ENCODE measurements at regions not wholly inside any gene's neighbourhood (a gene's known extent, or its start where the extent isn't known, plus 50 kb on each side); places are given as distances from the start of the nearest gene placed in this dataset.

DNA sequence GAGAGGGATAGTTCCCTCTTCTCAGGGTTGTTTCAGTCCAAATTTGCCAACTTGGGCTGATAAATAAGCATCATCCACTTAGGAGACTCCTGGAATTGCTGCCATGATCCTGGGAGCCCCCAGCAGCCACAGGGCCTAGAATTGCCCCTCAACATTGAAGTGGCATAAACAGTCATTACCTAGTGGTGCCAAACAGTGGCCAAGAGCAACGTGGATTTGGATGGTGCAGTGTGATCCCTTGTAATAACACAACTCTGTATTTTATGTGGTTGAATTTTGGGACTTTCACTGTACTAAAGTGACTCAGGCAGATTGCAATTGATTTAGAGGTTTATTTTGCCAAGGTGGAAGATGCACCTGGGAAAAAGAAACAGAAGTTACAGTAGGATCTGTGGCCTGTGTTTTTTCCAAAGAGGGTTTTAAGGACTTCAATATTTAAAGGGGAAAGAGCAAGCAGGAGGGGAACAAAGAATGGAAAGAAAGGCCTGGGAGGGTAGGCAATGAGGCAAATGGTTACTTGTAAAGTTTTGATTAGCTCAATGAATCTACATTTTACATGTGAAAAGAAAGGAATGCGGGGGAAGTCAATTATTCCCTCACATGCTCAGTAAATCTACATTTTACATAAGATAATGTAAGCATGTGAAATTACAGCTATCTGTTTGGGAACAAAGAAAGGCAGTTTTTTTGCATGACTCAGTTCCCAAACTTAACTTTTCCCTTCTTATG is 168.0 kb upstream of the NOX3 start:
- no peak for DNase-seq (ENCODE audit: low read depth)

DNA sequence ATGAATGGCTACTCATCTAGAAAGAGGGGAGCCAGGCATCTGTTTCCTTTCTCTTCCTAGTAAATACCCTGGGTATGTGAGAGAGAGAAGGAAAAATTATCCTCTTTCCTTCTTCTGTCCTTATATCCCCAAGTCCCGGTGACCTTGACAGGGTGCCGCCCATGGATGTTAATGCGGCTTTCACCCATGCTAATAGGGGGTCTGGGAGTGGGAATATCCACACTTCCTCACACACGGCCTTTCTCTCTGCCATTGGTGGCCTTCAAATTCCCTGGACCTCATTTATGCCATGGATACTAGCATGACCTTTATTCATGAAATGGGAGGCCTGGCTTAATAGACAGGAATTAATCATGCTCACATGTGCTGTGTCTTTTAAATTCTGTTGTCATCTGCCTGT is 159.0 kb upstream of the NOX3 start:
- DNase-seq (ENCODE audit: low read depth) = no peak

DNA sequence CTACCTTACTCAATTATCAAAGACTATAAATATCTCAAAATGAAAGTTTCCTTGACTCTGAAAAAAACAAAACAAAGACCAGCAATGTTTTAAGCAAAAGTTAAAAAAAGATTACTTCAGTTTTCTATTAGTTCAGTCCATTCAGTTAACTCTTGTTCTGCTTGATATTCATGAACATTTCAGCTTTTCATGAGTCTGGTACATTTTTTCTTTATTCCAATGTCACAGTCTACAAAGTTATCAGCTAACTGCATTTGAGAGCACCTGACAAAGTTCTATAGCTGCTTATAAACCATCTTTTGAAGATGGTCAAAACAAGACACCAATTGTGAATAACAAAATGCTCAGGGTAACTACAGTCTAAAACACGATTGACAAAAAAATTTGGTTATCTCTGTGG is 156.1 kb upstream of the NOX3 start:
- DNase-seq (ENCODE audit: low read depth) = no peak

DNA sequence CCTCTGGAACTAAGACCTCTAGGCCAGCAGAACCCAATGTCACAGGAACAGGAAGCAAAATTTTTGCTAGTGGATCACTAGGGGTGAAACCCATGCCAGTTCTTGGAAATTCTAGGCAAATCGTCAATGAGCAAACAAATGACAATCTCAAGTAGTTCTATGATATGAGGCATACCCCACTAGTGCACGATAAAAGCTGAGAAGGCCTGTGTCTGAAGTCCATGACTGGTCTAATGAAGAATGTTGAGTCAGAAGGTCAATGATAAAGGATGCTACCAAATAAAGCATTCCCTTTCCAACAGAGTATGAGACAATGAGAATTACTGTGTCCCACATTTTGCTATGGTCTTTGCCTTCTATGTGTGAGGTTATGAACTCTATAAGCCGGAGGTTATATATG is 149.4 kb upstream of the NOX3 start:
- DNase-seq (ENCODE audit: low read depth) = no peak

DNA sequence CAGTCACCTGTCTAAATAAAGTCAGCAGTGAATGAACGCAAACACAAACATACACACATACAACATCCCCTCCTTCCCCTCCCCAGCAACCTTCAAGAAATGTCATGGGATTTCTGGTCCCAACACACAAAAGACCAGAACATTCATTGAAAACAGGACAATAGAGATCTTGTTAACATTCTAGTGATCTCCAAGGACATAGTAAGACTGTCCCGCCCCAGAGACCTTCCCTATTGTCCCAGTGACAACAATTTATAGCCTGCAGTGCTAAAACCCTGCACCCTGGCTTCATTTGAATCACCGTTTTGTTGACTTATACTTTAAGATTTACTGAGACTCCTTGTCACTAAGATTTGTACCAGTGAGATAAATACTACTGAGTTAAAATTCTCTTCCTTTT is 143.9 kb upstream of the NOX3 start:
- no peak for DNase-seq (ENCODE audit: low read depth)

DNA sequence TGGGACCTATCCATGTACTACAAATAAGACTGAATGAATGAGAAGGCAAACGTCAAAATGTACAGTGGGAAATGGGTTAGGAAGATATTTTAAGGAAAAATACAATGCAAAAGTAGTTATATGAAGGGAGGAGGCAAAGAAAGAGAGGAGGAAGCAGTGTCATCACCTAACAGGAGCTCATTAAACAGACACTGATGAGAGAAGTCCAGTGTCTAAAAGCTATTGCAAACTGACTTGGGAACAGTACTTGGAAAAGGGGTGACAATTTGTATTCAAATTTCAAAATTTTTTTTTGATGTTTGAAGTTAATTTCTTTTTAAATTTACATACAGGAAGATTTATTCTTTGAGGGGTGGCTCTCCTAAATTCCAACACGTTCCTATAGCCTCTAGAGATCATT is 143.5 kb upstream of the NOX3 start:
- no peak for DNase-seq (ENCODE audit: low read depth)

DNA sequence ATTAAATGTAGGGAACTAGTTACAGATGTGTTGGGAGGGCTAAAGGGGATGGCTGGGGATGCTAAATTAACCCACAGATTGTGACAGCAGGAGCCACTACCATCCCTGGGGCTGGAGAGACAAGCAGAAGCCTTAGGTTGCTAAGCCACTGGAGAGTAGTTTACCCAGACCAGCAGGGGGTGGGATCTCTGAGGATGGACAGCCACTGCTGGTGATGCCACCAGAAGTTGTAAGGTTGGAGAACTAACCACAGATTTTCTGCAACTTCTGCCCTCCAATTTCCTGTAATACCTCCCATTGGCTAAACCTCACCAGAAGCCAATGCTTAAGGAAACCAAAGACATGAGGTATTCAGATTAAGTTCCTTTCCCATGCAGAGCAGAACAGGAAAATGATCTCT is 139.6 kb upstream of the NOX3 start:
- no peak for DNase-seq (ENCODE audit: low read depth)

DNA sequence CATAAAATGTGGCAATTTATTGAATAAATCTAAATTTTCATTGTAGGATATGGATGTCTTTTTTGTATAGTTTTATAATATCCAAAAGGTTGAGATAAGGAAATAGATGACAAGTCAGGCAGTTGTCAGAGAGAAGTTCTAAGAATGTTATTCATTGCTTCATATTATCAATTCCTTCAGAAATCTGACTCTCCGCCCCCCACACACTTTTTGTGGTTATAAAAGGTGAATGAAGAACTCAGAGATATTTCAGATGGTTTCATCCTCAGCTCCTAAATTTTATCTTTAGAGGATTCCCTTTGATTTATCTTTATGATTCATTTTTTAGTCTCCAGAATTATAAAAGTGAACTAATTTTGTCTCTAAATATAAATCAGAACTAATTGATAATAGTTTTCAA is 136.1 kb upstream of the NOX3 start:
- DNase-seq (ENCODE audit: low read depth) = no peak

DNA sequence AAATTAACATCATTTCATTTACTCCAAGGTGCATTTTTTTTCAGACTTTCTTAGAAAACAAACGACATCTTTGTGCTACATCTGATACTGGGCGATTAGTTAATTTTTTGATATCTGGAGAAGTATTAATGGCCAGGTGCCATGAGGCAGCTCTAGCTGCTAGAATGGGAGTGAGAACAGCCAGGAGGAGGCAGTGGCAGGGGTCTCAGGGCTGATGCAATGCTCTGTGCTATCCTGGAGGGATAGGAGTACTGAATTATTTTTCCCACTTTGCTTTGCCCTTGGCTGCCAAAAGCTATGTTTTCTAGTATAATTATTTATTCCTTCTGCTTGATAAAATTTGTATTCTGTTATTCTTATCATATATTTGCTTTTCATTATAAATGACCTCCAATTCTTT is 133.6 kb upstream of the NOX3 start:
- no peak for DNase-seq (ENCODE audit: low read depth)

DNA sequence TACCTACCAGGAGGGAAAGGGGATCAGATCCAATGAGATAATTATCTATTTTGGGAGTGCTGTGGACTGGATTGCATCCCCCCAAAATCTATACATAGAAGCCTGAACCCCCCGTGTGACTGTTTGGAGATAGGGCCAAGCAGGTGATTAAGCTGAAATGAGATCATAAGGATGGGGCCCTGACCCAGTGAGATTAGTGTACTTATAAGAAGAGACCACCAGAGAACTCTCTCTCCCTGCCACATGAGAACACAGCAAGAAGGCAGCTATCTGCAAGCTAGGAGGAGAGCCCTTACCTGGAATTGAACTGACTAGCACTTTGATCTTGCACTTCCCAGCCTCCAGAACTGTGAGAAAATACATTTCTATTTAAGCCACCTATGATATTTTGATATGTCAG is 132.2 kb upstream of the NOX3 start:
- no peak for DNase-seq (ENCODE audit: low read depth)

DNA sequence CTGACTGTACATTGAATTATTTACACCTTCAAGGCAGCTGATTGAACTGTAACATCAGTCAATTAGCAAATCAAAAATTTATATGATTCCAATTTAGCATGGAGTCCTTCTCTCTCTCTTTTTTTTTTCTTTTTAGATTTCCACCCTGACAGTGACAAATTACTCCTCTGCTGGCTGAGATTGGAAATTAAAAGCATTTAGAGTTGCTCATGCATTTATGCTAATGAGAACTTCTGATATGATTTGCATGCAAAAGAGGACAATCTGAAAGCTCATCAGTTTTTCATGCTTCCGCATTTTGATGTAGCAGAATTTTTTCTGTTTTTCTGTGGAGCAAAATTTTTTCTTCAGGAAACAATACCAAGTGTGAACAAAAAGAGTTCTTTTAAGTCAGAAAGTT is 130.5 kb upstream of the NOX3 start:
- no peak for DNase-seq (ENCODE audit: low read depth)

DNA sequence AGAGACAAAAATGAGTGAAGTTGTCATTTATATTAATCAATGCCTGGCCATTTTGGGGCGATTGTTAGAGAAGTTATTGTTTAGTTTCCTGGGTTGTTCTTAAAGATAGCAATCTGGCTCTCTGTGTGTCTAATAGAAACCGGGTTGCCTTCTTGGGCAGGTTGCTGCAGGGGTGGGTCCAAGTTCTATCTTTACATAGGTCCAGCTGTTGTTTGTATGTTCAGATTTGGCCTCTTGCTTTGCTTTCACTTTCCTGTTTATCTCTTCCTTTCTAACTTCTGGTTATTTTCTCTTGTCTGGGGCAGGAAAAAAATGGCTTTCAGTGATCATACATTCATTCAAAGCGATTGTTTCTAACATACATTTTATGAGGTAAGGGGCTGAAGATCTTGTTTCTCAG is 128.4 kb upstream of the NOX3 start:
- no peak for DNase-seq (ENCODE audit: low read depth)

DNA sequence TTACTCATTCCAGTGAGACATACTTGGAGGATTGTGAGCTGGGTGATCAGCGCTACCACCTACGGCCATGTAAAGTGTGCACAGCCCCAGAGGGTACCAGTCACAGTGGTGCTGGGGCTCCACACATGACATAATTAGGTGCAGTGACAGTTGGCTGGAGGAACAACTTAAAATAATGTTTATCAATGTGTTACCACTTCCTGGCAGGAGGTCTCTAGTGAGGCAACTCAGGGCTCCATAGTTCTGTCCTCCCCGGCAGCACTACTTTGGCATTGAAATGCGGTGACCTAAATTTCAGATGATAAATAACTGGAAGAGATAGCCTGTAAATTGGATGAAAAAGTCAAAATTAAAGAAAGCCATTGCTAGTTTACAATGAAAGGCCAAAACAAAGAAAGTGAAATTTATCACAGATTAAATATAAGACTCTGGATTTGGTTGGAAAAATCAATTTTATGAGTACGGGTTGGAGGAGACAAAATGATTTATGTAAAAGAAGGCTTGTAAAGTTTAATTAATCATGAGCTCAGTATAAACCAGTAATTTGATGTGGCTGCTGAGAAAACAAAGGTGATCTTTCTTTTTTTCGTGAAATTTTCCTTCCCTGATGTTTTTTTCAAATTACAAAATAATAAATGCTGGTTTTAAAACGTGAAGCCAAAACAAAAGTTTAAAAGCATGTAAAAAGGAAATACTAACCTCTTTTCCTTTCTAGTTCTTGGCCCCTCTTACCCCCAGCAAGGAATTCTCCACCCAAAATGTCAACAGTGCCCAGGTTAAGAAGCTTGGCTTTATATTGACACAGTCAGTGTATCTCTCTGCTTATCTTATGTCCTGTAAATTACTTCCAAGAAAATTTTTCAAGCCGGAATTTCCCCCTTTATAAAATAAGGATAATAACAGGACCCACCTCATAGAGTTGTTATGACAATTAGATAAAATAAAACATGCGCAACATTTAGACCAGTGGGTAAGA is 126.7 kb upstream of the NOX3 start:
- DNase-seq (ENCODE audit: low read depth) = no peak

DNA sequence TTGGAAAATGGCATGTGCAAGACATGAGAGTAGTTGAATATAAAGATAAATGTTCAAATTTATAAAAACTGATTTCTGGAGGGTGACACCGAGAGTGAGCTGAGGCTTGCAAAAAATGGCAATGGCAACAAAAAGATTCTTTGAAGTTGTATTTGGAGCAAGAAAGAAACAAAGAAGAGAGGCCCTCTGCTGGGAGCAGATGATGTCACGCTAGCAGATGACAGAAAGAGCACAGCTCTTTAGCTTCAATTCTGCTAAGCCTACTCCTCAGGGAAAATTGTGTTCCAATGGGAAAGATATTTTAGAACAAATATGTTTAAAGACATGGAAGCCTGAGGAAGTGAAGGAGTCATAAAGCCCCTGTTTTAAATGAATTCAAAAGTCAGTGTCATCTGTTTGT is 125.3 kb upstream of the NOX3 start:
- no peak for DNase-seq (ENCODE audit: low read depth)

DNA sequence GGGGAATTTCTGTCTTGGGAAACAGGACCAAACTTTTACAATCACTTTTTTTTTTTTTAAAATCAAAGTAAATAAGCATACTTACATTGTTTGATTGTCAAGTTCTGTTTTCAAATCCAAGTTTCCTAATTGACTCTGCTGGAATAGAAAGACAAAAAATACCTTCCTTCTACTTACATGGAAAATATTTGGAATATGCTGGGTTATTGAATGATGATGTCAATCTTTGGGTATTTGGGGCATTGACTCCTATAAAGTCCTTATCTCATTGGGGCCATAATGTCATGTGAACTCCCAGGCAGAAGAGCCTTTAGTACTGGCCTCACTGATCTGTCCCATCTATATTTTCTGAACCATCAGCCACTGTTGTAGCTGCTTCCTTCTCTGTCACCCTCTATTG is 122.6 kb upstream of the NOX3 start:
- DNase-seq (ENCODE audit: low read depth) = no peak

DNA sequence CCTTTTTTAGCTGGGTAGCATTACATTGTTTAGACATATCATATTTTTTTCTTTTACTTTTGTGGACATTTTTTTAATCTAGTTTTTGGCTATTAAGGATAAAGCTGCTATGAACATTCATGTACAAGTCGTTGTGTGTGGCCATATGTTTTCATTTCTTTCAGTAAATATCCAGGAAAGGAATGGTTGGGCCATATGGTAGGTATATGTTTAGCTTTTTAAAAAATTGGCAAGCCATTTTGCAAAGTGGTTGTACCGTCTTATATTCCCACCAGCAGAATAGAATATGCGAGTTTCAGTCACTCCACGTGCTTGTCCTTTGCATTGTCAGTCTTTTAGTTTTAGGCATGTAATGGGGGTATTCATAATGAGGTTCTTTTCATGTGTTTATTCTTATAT is 106.3 kb upstream of the NOX3 start:
- DNase-seq (ENCODE audit: low read depth) = no peak

DNA sequence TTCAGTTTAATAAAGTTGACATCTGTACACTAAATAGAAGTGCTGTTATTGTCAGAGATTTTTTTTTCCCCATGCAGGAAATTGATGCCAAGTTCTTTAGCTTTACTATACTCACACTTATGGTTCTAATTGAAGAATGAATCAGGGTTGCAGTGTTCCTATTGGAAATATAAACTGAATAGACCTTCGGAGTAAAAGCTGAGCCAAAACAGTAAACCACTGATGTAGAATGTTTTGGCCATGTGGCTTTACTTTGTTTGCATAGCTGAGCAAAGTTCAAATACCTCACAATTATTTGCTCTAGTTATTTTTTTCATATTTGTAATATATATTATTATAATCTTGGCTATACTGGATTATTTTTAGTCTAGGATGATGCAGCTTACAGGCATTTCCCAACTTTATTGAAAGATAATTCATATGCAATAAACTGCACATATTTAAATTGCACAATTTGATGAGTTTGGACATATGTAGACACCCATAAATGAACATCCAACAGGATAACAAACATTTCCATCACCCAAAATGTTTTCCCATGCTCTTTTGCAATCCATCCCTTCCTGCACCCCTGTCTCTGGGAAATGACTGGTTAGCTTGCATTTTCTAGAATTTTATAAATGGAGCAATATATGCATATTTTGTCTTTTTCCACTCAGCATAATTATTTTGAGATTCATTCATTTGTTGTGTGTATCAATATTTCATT is 105.8 kb upstream of the NOX3 start:
- no peak for DNase-seq (ENCODE audit: low read depth)

DNA sequence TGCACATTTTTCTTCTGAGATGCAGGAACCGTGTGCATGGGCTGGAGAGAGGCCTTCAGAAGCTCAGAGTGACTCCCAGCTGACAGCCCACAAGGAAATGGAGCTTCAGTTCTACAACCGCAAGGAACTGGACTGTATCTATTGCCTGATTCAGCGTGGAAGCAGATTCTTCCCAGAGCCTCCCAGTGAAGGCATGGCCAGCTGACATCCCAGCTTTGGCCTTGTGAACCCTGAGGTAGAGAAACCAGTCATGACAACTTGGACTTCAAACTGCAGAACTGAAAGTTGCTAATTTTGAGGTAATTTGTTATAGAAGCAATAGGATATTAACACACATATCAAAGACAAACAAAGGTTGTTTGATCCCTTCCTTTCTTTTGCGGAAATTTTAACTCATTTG is 94.3 kb upstream of the NOX3 start:
- no peak for DNase-seq (ENCODE audit: low read depth)

DNA sequence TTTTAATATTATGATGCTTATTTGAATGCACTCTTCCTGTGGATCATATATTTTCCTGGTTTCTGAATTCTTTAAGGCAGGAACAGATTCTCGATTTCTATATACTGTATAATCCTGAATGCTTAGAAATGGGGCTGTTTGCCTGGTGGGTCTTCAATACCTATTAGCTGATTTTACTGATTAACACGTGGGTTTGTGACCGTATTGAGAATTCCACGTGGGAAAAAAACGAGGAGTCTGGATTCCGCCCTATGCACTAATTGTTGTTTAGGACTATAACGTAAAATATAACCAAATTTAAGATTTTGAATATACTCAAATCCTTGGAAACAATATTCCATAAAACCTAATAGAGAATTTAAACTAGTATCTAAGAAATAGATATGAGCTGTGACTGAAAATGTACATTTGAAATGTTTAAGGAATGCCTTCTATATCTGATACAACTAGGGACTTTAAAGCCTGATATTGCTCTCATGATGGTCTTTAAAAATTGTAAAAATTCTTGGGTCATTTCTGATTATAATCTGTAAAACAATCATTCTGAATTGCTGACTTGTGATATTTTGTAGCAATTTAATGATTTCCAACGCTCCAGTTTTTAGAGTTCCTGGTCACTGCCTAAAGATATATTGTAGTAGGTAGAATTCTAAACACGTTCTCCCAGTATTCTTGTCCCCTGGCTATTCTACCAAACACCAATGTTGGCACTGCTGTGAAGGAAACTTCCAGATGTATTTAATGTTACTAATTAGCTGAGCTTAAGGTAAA is 93.6 kb upstream of the NOX3 start:
- DNase-seq (ENCODE audit: low read depth) = no peak

DNA sequence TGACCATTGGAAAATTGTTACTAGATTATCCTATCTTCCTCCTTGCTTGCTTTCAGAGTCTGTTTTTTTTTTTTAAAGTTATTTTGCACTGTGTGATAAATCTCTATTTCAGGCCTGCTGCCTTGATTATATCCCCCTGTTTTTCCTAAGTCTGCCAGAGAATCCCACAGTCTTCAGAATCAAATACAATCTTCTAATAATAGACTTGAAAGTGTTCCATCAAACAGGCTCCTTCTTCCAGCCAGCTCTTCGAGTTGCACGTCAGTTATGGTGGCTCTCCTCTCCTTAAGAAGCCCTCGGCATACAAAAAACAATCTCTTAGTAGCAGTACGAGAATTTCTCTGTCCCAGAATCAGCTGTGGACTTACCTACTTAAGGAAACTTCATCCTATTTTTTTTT is 92.9 kb upstream of the NOX3 start:
- no peak for DNase-seq (ENCODE audit: low read depth)

DNA sequence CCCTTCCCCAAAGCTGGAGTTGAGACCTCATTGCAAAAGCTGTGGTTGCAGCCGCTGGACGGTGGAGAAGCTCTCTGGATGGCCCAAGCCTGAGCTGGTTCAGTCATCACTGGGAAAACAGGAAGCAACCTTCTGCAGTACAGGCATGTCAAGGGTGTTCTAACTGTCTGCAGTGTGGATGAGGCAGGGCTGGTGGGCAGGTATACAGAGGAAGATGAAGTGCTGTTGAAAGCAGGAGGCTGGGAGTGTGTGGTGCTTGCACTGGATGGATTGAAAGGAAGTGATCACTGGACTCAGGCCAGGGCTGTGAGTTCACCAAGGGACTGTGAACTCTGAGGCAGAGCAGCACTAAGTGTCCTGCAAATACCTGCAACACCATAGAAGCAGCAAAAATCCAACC is 89.0 kb upstream of the NOX3 start:
- DNase-seq (ENCODE audit: low read depth) = no peak

Measured in Daoy (cell line).